ENCODE measurements at regions not wholly inside any gene's neighbourhood (a gene's known extent, or its start where the extent isn't known, plus 50 kb on each side); places are given as distances from the start of the nearest gene placed in this dataset.
"Not testable (repeated sequence)": the region's sequence is repeated elsewhere in the genome, so short reads cannot be mapped to it uniquely, and the experiment has no call there.

GRCh38 chr22:22123118-22123959, 121.2 kb upstream of the VPREB1 start:
- no peaks in the 10 kb centered on the region for H3K4me1 Mint-ChIP-seq
- H3K27ac Mint-ChIP-seq = no peak overlapping the region
- peaks cover 67% of the 10 kb centered on the region for H3K27me3 Mint-ChIP-seq (ENCODE audit: low read depth, poor library complexity)
- TF ChIP-seq, protein P1, sequence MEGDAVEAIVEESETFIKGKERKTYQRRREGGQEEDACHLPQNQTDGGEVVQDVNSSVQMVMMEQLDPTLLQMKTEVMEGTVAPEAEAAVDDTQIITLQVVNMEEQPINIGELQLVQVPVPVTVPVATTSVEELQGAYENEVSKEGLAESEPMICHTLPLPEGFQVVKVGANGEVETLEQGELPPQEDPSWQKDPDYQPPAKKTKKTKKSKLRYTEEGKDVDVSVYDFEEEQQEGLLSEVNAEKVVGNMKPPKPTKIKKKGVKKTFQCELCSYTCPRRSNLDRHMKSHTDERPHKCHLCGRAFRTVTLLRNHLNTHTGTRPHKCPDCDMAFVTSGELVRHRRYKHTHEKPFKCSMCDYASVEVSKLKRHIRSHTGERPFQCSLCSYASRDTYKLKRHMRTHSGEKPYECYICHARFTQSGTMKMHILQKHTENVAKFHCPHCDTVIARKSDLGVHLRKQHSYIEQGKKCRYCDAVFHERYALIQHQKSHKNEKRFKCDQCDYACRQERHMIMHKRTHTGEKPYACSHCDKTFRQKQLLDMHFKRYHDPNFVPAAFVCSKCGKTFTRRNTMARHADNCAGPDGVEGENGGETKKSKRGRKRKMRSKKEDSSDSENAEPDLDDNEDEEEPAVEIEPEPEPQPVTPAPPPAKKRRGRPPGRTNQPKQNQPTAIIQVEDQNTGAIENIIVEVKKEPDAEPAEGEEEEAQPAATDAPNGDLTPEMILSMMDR (IDR thresholded peaks at IDR 0.05) = no peak
- H3K9me3 Mint-ChIP-seq = no peaks in the 10 kb centered on the region
- no peaks in the 10 kb centered on the region for H3K36me3 Mint-ChIP-seq (ENCODE audit: low read depth)
- DNase-seq = no peak
- H3K4me3 Mint-ChIP-seq = no peak overlapping the region

- peaks cover 66% of the 10 kb centered on the region for H3K27me3 Mint-ChIP-seq (ENCODE audit: low read depth, poor library complexity)
Observed at GRCh38 chr22:22122348-22123117, 122.1 kb upstream of the VPREB1 start.

DNA sequence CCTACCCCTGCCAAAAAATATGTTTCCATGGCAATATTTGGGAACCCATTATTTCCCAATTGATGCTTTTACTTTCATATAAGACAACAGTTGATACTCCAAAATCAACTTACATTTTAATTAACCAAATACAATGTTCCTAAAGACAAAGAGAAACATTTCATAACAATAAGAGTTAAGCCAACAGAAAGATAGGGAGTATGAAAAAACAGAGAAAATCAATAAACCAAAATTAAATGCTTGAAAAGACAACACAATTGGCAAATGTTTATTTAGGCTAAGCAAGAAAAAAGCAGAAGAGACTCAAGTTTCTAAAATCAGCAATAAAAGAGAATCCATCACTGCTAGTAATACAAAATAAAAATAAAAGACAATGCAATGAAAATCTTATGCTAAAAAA, 123.1 kb upstream of the VPREB1 start:
- no peaks in the 10 kb centered on the region for H3K36me3 Mint-ChIP-seq (ENCODE audit: low read depth)
- DNase-seq = no peak
- no peak overlapping the region for H3K27ac Mint-ChIP-seq
- TF ChIP-seq, protein P1 (IDR thresholded peaks at IDR 0.05) = no peak
- H3K27me3 Mint-ChIP-seq (ENCODE audit: low read depth, poor library complexity) = peaks cover 55% of the 10 kb centered on the region
- no peak overlapping the region for H3K4me3 Mint-ChIP-seq
- H3K4me1 Mint-ChIP-seq = no peaks in the 10 kb centered on the region
- H3K9me3 Mint-ChIP-seq = no peaks in the 10 kb centered on the region

More at GRCh38 chr22:22122348-22123117, 122.1 kb upstream of the VPREB1 start:
- Mint-ChIP-seq H3K4me3 (no peak overlapping the region), H3K9me3 (no peaks in the 10 kb centered on the region), H3K27ac (no peak overlapping the region), H3K36me3 (ENCODE audit: low read depth) (no peaks in the 10 kb centered on the region), H3K4me1 (no peaks in the 10 kb centered on the region)
- TF ChIP-seq, protein P1 (IDR thresholded peaks at IDR 0.05) = no peak
- DNase-seq = no peak

DNA sequence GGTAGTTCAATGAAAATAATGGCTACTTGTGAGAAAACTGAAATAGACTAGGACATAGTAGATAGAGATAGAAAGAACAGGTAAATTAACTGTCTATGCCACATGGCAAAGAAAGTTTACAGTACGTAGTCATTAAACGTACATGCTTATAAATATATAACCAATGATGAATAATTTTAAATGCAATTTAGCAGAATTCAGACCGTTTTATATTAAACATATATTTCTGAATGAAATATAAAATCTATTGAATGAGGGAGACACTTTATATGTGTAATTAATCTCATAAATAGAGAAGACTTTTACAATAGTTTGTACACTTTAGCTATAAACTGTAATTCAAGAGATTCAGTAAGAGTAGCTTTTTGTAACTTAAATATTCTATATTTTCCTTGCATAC, 124.4 kb upstream of the VPREB1 start:
- no peaks in the 10 kb centered on the region for H3K9me3 Mint-ChIP-seq
- H3K4me1 Mint-ChIP-seq = no peaks in the 10 kb centered on the region
- no peak overlapping the region for H3K27ac Mint-ChIP-seq
- H3K36me3 Mint-ChIP-seq (ENCODE audit: low read depth) = no peaks in the 10 kb centered on the region
- H3K4me3 Mint-ChIP-seq = no peak overlapping the region
- TF ChIP-seq, protein P1 (IDR thresholded peaks at IDR 0.05) = no peak
- DNase-seq = no peak
- H3K27me3 Mint-ChIP-seq (ENCODE audit: low read depth, poor library complexity) = peaks cover 43% of the 10 kb centered on the region

DNA sequence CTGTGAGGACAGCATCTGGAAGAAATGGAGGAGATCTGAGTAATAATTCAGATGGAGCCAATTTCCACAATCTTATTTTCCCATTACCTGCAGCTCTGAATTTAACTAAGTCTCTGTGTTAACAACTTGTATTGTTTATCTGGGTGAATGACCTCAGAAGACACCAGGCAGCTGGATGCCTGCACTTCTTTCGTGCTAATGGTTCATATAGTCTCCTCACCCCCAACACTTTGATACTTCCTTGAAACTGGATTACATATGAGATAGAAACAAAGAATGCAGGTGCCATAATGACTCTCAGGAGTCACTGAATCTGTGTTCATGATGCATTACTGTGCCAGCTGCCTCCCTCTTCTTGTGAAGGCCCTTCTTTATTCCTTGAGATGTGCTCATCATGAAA, 125.6 kb upstream of the VPREB1 start:
- no peaks in the 10 kb centered on the region for H3K36me3 Mint-ChIP-seq (ENCODE audit: low read depth)
- no peak for DNase-seq
- H3K9me3 Mint-ChIP-seq = no peaks in the 10 kb centered on the region
- no peaks in the 10 kb centered on the region for H3K4me1 Mint-ChIP-seq
- H3K4me3 Mint-ChIP-seq = no peak overlapping the region
- TF ChIP-seq, protein P1 (IDR thresholded peaks at IDR 0.05) = no peak
- H3K27ac Mint-ChIP-seq = no peak overlapping the region
- peaks cover 45% of the 10 kb centered on the region for H3K27me3 Mint-ChIP-seq (ENCODE audit: low read depth, poor library complexity)

DNA sequence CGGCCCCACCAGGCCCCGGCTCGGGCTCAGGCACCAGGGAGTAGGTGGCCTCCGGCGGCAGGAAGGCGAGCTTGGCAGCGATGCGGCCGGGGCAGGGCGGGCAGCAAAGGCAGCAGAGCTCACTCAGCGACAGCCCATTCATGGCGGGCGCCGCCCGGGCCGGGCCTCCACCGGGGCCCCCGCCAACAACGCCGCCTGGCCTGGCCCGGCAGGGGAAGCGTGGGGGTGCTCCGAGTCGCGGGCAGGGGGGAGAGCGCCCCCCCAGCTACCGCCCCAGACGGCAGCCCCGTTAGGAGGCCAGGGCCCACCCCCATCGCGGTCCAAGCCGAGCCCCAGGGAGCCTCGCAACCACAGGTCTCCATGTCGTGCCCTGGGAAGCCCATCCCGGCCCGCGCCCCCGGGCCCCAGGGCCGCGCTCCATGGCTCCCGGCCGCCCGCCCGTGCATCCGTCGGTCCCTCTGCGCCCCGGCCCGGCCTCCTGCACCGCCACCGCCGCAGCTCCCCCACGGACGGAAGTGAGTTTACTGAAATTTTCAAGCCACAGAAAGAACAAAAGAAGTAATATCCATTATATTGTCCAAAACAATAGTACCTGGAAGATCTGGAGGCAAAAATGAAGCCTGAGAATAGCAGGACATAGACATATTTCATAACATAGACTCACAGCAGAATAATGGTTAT, 126.6 kb upstream of the VPREB1 start:
- H3K36me3 Mint-ChIP-seq (ENCODE audit: low read depth); H3K9me3 Mint-ChIP-seq; H3K4me1 Mint-ChIP-seq; H3K4me3 Mint-ChIP-seq; DNase-seq; H3K27ac Mint-ChIP-seq: not testable (repeated sequence)
- peaks cover 41% of the 10 kb centered on the region for H3K27me3 Mint-ChIP-seq (ENCODE audit: low read depth, poor library complexity)

GRCh38 chr22:22116997-22117770, 127.4 kb upstream of the VPREB1 start:
- peaks cover 35% of the 10 kb centered on the region for H3K27me3 Mint-ChIP-seq (ENCODE audit: low read depth, poor library complexity)
- not testable (repeated sequence) for H3K27ac Mint-ChIP-seq; H3K9me3 Mint-ChIP-seq; H3K36me3 Mint-ChIP-seq (ENCODE audit: low read depth); DNase-seq; H3K4me1 Mint-ChIP-seq; H3K4me3 Mint-ChIP-seq
